ENCODE measurements at regions not wholly inside any gene's neighbourhood (a gene's known extent, or its start where the extent isn't known, plus 50 kb on each side); places are given as distances from the start of the nearest gene placed in this dataset.

DNA sequence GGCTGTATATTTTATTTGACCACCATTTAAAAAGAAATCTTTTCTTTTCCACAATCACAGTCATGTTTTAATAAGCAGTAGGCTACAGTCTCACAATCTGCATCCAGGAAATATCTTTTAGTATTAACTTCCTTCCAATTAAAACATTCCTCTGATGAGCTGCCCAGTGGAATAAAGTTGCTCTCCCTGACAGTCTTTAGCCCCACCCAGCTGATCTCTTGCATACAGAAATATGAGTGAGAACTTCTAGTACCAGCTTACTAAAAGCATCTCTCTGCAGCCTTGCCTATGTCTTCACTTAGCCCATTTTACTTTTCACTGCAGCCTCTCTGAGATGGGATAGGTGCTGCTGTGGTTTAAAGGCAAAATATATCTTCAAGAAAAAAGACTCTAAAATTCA lies 143.4 kb upstream of the ANO3 start:
- TF ChIP-seq POLR2AphosphoS5 (IDR thresholded peaks at IDR 0.05) (no peak), EP300 (IDR thresholded peaks at IDR 0.05) (no peak), CTCF (IDR thresholded peaks at IDR 0.05) (no peak), POLR2A (IDR thresholded peaks at IDR 0.05; ENCODE audit: low read depth) (no peak)
